ENCODE measurements at regions not wholly inside any gene's neighbourhood (a gene's known extent, or its start where the extent isn't known, plus 50 kb on each side); places are given as distances from the start of the nearest gene placed in this dataset.

DNA sequence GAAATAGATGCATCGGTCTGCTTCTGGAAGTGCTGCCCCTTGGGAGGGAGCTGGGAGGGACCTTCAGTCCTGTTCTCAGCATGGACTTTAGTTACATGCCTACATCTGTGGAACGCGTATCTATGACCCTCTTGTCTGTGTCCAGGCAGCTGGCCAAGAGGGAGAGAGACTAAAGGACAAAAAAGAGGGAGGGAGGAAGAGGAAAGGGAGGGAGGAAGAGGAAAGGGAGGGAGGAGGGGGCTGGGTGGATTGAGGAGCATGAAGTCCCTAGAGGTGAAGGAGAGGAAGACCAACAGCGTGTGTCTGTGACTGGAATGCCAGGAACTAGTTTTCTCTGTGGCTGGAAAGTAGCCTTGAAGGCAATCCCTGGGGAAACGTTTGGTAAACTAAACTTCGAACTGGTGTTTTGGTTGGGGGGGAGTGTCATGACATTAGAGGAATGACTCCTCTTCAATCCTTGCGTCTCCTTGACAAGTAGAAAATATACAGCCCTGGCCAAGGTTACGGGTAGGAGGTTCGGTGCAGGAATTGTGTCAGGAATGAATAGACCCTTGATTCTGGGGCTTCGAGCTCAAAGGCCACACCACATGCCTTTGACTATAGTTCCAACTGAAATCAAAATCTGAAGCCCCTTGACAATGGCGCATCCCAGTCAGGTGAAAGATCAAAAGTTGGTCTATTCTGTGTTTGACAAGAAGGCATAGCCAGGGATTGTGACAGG is 52.0 kb upstream of the PLEKHG1 start (continued):
- TF ChIP-seq, protein P1, sequence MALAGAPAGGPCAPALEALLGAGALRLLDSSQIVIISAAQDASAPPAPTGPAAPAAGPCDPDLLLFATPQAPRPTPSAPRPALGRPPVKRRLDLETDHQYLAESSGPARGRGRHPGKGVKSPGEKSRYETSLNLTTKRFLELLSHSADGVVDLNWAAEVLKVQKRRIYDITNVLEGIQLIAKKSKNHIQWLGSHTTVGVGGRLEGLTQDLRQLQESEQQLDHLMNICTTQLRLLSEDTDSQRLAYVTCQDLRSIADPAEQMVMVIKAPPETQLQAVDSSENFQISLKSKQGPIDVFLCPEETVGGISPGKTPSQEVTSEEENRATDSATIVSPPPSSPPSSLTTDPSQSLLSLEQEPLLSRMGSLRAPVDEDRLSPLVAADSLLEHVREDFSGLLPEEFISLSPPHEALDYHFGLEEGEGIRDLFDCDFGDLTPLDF (CRISPR knock-in tag; IDR thresholded peaks at IDR 0.05), result no peak
- TF ChIP-seq HNRNPL (IDR thresholded peaks at IDR 0.05; ENCODE audit: low read depth, low read length), result no peak
- no peak for TF ChIP-seq TBX3 (IDR thresholded peaks at IDR 0.05; ENCODE audit: borderline replicate concordance)
- TF ChIP-seq JUN (CRISPR knock-in tag; IDR thresholded peaks at IDR 0.05), result no peak
- no peak for TF ChIP-seq CHD4 (IDR thresholded peaks at IDR 0.05; ENCODE audit: borderline replicate concordance, low read length)
- TF ChIP-seq ZNF10 (CRISPR knock-in tag; IDR thresholded peaks at IDR 0.05; ENCODE audit: borderline replicate concordance, low read depth), result no peak
- TF ChIP-seq, protein P2, sequence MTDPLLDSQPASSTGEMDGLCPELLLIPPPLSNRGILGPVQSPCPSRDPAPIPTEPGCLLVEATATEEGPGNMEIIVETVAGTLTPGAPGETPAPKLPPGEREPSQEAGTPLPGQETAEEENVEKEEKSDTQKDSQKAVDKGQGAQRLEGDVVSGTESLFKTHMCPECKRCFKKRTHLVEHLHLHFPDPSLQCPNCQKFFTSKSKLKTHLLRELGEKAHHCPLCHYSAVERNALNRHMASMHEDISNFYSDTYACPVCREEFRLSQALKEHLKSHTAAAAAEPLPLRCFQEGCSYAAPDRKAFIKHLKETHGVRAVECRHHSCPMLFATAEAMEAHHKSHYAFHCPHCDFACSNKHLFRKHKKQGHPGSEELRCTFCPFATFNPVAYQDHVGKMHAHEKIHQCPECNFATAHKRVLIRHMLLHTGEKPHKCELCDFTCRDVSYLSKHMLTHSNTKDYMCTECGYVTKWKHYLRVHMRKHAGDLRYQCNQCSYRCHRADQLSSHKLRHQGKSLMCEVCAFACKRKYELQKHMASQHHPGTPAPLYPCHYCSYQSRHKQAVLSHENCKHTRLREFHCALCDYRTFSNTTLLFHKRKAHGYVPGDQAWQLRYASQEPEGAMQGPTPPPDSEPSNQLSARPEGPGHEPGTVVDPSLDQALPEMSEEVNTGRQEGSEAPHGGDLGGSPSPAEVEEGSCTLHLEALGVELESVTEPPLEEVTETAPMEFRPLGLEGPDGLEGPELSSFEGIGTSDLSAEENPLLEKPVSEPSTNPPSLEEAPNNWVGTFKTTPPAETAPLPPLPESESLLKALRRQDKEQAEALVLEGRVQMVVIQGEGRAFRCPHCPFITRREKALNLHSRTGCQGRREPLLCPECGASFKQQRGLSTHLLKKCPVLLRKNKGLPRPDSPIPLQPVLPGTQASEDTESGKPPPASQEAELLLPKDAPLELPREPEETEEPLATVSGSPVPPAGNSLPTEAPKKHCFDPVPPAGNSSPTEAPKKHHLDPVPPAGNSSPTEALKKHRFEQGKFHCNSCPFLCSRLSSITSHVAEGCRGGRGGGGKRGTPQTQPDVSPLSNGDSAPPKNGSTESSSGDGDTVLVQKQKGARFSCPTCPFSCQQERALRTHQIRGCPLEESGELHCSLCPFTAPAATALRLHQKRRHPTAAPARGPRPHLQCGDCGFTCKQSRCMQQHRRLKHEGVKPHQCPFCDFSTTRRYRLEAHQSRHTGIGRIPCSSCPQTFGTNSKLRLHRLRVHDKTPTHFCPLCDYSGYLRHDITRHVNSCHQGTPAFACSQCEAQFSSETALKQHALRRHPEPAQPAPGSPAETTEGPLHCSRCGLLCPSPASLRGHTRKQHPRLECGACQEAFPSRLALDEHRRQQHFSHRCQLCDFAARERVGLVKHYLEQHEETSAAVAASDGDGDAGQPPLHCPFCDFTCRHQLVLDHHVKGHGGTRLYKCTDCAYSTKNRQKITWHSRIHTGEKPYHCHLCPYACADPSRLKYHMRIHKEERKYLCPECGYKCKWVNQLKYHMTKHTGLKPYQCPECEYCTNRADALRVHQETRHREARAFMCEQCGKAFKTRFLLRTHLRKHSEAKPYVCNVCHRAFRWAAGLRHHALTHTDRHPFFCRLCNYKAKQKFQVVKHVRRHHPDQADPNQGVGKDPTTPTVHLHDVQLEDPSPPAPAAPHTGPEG (CRISPR knock-in tag; IDR thresholded peaks at IDR 0.05), result no peak
- TF ChIP-seq FOSL1 (CRISPR knock-in tag; IDR thresholded peaks at IDR 0.05; ENCODE audit: borderline replicate concordance), result no peak
- 0 out of 2 replicates have a peak, but pooled peaks have one; percentile 50 for TF ChIP-seq ZFP90 (CRISPR knock-in tag; IDR thresholded peaks at IDR 0.05; ENCODE audit: borderline replicate concordance)
- TF ChIP-seq MYC (CRISPR knock-in tag; IDR thresholded peaks at IDR 0.05; ENCODE audit: borderline replicate concordance), result no peak
- TF ChIP-seq, protein P3, sequence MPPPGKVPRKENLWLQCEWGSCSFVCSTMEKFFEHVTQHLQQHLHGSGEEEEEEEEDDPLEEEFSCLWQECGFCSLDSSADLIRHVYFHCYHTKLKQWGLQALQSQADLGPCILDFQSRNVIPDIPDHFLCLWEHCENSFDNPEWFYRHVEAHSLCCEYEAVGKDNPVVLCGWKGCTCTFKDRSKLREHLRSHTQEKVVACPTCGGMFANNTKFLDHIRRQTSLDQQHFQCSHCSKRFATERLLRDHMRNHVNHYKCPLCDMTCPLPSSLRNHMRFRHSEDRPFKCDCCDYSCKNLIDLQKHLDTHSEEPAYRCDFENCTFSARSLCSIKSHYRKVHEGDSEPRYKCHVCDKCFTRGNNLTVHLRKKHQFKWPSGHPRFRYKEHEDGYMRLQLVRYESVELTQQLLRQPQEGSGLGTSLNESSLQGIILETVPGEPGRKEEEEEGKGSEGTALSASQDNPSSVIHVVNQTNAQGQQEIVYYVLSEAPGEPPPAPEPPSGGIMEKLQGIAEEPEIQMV (CRISPR knock-in tag; IDR thresholded peaks at IDR 0.05; ENCODE audit: low read depth), result peak; percentile 47; the same call in 1 of the 2 replicates
- no peak for TF ChIP-seq ELF4 (CRISPR knock-in tag; IDR thresholded peaks at IDR 0.05; ENCODE audit: borderline replicate concordance)

Data from HepG2 (cell line).